ENCODE measurements at regions not wholly inside any gene's neighbourhood (a gene's known extent, or its start where the extent isn't known, plus 50 kb on each side); places are given as distances from the start of the nearest gene placed in this dataset.
"Not testable (repeated sequence)": the region's sequence is repeated elsewhere in the genome, so short reads cannot be mapped to it uniquely, and the experiment has no call there.

- no peak overlapping the region; the same call in 1 of the 2 replicates for H4K5ac ChIP-seq (ENCODE audit: low read depth, low read length)
- no peak for ATAC-seq (ENCODE audit: low read depth)
- no peak overlapping the region for H3K9ac ChIP-seq (ENCODE audit: low read depth, low read length)
Observed at GRCh38 chr16:29237971-29238370, 168.5 kb downstream of the NPIPB11 start.

DNA sequence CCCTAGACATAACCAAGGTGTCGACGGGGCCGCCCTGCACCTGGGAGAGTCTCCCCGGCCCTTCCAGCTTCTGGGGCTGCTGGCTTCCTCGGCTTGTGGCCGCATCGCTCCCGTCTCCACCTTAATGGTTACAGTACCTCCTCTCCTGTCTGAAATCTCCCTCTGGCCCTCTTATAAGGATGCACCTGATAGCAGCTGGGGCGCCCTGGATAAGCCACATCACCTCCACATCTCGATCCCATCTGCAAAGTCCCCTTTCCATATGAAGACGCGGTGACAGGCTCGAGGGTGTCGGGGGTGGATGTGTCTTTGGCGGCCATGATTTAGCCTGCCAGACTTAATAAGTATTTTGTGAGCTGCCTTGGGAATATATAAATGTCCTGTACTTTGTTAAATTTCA, 169.0 kb downstream of the NPIPB11 start:
- not testable (repeated sequence) for ATAC-seq (ENCODE audit: low read depth); H3K56ac ChIP-seq (ENCODE audit: extremely low read depth, insufficient read depth, low read length); H3K4me2 ChIP-seq (ENCODE audit: low read depth, low read length)

More at GRCh38 chr16:29237971-29238370, 168.5 kb downstream of the NPIPB11 start:
- Histone ChIP-seq H3K4ac (ENCODE audit: low read depth, low read length) (peak overlapping the region; percentile 76), H4K91ac (ENCODE audit: insufficient read depth, low read depth, low read length) (peak overlapping the region; percentile 87), H3K9me3 (ENCODE audit: control insufficient read depth, insufficient read depth, low read length) (no peaks in the 10 kb centered on the region), H2BK15ac (ENCODE audit: low read depth, low read length) (0 out of 3 replicates have a peak overlapping the region, but pooled peaks have one; percentile 68), H3K27me3 (ENCODE audit: control insufficient read depth, insufficient read depth, low read length) (no peaks in the 10 kb centered on the region), H2BK120ac (ENCODE audit: low read depth, low read length) (peak overlapping the region; percentile 90), H3K4me1 (ENCODE audit: control insufficient read depth, insufficient read depth, low read length) (peaks cover 4% of the 10 kb centered on the region), H3K4me3 (ENCODE audit: insufficient read depth, low read depth, low read length) (no peak overlapping the region), H2AK9ac (replicated peaks; ENCODE audit: low read depth, low read length, poor library complexity) (no peak overlapping the region), H3K4me2 (ENCODE audit: low read depth, low read length) (no peak overlapping the region), H3K9me1 (ENCODE audit: insufficient read depth, low read length) (peaks cover 5% of the 10 kb centered on the region), H3K79me1 (ENCODE audit: low read depth in 1 of 2, low read length in 2 of 2) (no peaks in the 10 kb centered on the region), H4K20me1 (ENCODE audit: insufficient read depth, low read length) (no peaks in the 10 kb centered on the region), H2AK5ac (ENCODE audit: low read depth, low read length) (peak overlapping the region; percentile 90), H2BK20ac (ENCODE audit: low read depth, low read length) (peak overlapping the region; percentile 76), H2AFZ (replicated peaks; ENCODE audit: low read length, poor library complexity) (no peak overlapping the region), H4K8ac (ENCODE audit: low read depth in 2 of 2, low read length in 2 of 2) (peak overlapping the region; percentile 17 to 55; a peak in 1 of 4 replicates), H2BK5ac (ENCODE audit: low read depth, low read length, poor library complexity, severe bottlenecking) (no peak overlapping the region), H3K18ac (ENCODE audit: low read depth, low read length) (0 out of 2 replicates have a peak overlapping the region, but pooled peaks have one; percentile 28), H3K23ac (ENCODE audit: low read depth, low read length) (no peak overlapping the region), H3K56ac (ENCODE audit: extremely low read depth, insufficient read depth, low read length) (no peak overlapping the region; the same call in 1 of the 2 replicates), H3K14ac (replicated peaks; ENCODE audit: low read depth, low read length) (peak overlapping the region; percentile 71; the same call in 1 of the 2 replicates), H3K36me3 (ENCODE audit: control insufficient read depth, insufficient read depth, low read length) (no peaks in the 10 kb centered on the region), H3K27ac (ENCODE audit: insufficient read depth, low read length) (no peak overlapping the region; the same call in 1 of the 2 replicates)
- no TSS peak for BruUV-seq (replicated peaks)
- in situ Hi-C loops (cut with MboI; ENCODE audit: low sequenced_read_pairs) (no loop called here), intact Hi-C loops (cut with micrococcal nuclease) (no loop called here), dilution Hi-C loops (cut with HindIII; ENCODE audit: low sequenced_read_pairs, unreplicated experiment) (no loop called here)
- no peak for TF ChIP-seq BHLHE40 (IDR thresholded peaks at IDR 0.05; ENCODE audit: low read depth, low read length)
- DNase-seq = no peak
- ChIA-PET CTCF (no interaction called here), POLR2A (ENCODE audit: unreplicated experiment) (no interaction called here)
- 86% methylated on average over 5 of the region's 7 CpGs; no CpG with 5 or more reads in 1 of the 2 experiments for WGBS, 2 experiments (ENCODE audit: extremely low coverage in 2 of 2, insufficient read length in 1 of 2)

More for the DNA sequence above, 169.0 kb downstream of the NPIPB11 start:
- in situ Hi-C loops (cut with MboI; ENCODE audit: low sequenced_read_pairs); DNase-seq; H2BK5ac ChIP-seq (ENCODE audit: low read depth, low read length, poor library complexity, severe bottlenecking); H2BK15ac ChIP-seq (ENCODE audit: low read depth, low read length); H3K27ac ChIP-seq (ENCODE audit: insufficient read depth, low read length); H3K79me1 ChIP-seq (ENCODE audit: low read depth in 1 of 2, low read length in 2 of 2); H3K18ac ChIP-seq (ENCODE audit: low read depth, low read length); H3K23ac ChIP-seq (ENCODE audit: low read depth, low read length); H3K36me3 ChIP-seq (ENCODE audit: control insufficient read depth, insufficient read depth, low read length); H3K14ac ChIP-seq (replicated peaks; ENCODE audit: low read depth, low read length); POLR2A ChIA-PET (ENCODE audit: unreplicated experiment); H3K4me3 ChIP-seq (ENCODE audit: insufficient read depth, low read depth, low read length); intact Hi-C loops (cut with micrococcal nuclease); CTCF ChIA-PET; H2BK20ac ChIP-seq (ENCODE audit: low read depth, low read length); H3K9me1 ChIP-seq (ENCODE audit: insufficient read depth, low read length); BruUV-seq (replicated peaks); H3K4ac ChIP-seq (ENCODE audit: low read depth, low read length); H2AK5ac ChIP-seq (ENCODE audit: low read depth, low read length); H2AK9ac ChIP-seq (replicated peaks; ENCODE audit: low read depth, low read length, poor library complexity); H4K5ac ChIP-seq (ENCODE audit: low read depth, low read length); H3K27me3 ChIP-seq (ENCODE audit: control insufficient read depth, insufficient read depth, low read length); H3K4me1 ChIP-seq (ENCODE audit: control insufficient read depth, insufficient read depth, low read length); H4K8ac ChIP-seq (ENCODE audit: low read depth in 2 of 2, low read length in 2 of 2); H4K20me1 ChIP-seq (ENCODE audit: insufficient read depth, low read length); H2AFZ ChIP-seq (replicated peaks; ENCODE audit: low read length, poor library complexity); H2BK120ac ChIP-seq (ENCODE audit: low read depth, low read length); H4K91ac ChIP-seq (ENCODE audit: insufficient read depth, low read depth, low read length); H3K9me3 ChIP-seq (ENCODE audit: control insufficient read depth, insufficient read depth, low read length); H3K9ac ChIP-seq (ENCODE audit: low read depth, low read length); dilution Hi-C loops (cut with HindIII; ENCODE audit: low sequenced_read_pairs, unreplicated experiment): not testable (repeated sequence)
- WGBS, 2 experiments (ENCODE audit: extremely low coverage in 2 of 2, insufficient read length in 1 of 2) = no CpG with 5 or more reads among the region's 15 CpGs

All from IMR-90 (cell line).